Activated CD8-positive, alpha-beta T cell treated with anti-CD3 and anti-CD28 coated beads, Interleukin-2, amount 10 ng/mL, durations not matched to agents 7 days and 5 days (primary cell): ENCODE measurements at regions not wholly inside any gene's neighbourhood (a gene's known extent, or its start where the extent isn't known, plus 50 kb on each side); places are given as distances from the start of the nearest gene placed in this dataset.

Experiments
- ATAC-seq: fragments of 150-1000 bp; cut with Tn5 transposase; one replicate; pipeline ENCODE4 v1.10.0; 2021; ENCODE audit warnings: moderate library complexity
- CTCF ChIA-PET: fragments of 350-600 bp; sonication (Branson Sonifier 250); formaldehyde crosslinking; loops from one replicate; lab custom pipeline; 2021; ENCODE audit warnings: antibody characterized with exemption; lab: Charles Lee
- POLR2A ChIA-PET: fragments of 350-600 bp; sonication (Branson Sonifier 250); formaldehyde crosslinking; loops from one replicate; lab custom pipeline; 2021; ENCODE audit warnings: antibody characterized with exemption; lab: Charles Lee
- DNase-seq: peaks from one replicate; pipeline ENCODE4 v3.0.0-alpha.2; 2020
- H3K27ac Mint-ChIP-seq: one replicate; pipeline ENCODE4 v1.8.0; 2021; ENCODE audit warnings: mild to moderate bottlenecking, mixed read lengths
- H3K27me3 Mint-ChIP-seq: one replicate; pipeline ENCODE4 v1.8.0; 2021; ENCODE audit warnings: low read depth, mixed read lengths
- H3K36me3 Mint-ChIP-seq: one replicate; pipeline ENCODE4 v1.8.0; 2021; ENCODE audit warnings: low read depth, mixed read lengths
- H3K4me1 Mint-ChIP-seq: one replicate; pipeline ENCODE4 v1.8.0; 2021; ENCODE audit warnings: low read depth, mixed read lengths
- H3K4me3 Mint-ChIP-seq: one replicate; pipeline ENCODE4 v1.8.0; 2021; ENCODE audit warnings: mild to moderate bottlenecking, mixed read lengths
- H3K9me3 Mint-ChIP-seq: one replicate; pipeline ENCODE4 v1.8.0; 2022; ENCODE audit warnings: mixed read lengths; ENCODE audit not compliant: insufficient read depth

DNA sequence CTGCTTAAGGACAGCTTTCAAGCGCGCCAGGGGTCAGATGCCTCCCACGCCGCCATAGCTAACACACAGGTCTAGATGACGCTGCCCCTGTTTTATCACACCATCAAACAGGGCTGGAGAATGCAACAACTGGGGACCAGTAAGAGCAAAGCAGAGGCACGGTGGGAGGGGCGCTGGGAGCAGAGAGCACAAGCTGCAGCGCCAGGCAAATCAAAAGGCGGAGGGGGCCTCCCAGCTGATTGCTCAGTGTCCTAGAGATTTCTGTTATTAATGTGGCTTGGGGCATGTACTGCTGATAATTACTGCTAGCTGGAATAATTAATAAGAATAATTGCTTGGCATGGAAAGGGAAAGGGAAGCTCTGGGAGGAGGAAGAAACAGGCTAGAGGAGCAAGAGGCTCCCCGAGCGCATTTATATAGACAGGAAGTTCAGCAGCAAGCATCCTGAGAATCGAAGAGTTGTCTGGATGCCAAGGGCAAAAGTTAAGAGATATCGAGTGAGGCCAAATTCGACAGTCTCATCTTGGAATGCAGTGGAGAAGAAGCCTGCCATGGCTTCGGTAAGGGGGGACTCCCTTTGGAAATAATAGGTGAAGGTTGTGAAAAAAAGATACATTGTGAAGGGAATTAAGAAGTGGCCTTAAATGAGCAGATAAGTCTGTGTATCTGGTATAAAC, 104.5 kb upstream of the ZNF521 start:
- Mint-ChIP-seq H3K27me3 (no peaks in the 10 kb centered on the region), H3K4me1 (no peaks in the 10 kb centered on the region), H3K36me3 (no peaks in the 10 kb centered on the region), H3K4me3 (no peak overlapping the region), H3K27ac (no peak overlapping the region), H3K9me3 (no peaks in the 10 kb centered on the region)
- no peak for DNase-seq
- no peak for ATAC-seq
- CTCF ChIA-PET: no interaction called here
- POLR2A ChIA-PET: no interaction called here

DNA sequence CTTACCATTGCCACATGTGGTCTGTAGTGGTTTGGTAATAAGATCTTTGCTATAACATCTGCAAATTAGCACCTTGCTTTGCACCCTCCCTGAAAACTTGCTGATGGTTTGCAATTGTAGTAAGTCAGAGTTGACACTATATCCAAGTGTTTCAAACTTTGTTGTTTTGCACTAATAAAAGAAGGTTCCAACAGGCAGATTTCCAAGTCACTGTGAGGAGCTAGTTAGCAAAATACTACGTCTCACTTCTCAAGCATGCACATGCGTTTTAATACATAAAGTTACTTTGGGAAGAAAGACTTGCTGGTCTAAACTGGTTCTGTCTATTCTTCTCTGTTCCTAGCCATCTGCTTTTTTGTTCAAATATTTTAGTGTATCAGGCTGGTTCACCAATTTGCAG, 103.7 kb upstream of the ZNF521 start:
- CTCF ChIA-PET: no interaction called here

GRCh38 chr18:25455159-25455558, 103.2 kb upstream of the ZNF521 start:
- H3K9me3 Mint-ChIP-seq: no peaks in the 10 kb centered on the region
- no peaks in the 10 kb centered on the region for H3K27me3 Mint-ChIP-seq
- DNase-seq (no peak), ATAC-seq (no peak)
- no peaks in the 10 kb centered on the region for H3K4me1 Mint-ChIP-seq
- CTCF ChIA-PET: no interaction called here
- no peaks in the 10 kb centered on the region for H3K36me3 Mint-ChIP-seq
- H3K4me3 Mint-ChIP-seq: no peak overlapping the region
- POLR2A ChIA-PET: no interaction called here
- H3K27ac Mint-ChIP-seq: no peak overlapping the region

More for the DNA sequence above, 103.7 kb upstream of the ZNF521 start:
- no peak overlapping the region for H3K27ac Mint-ChIP-seq
- H3K4me1 Mint-ChIP-seq: no peaks in the 10 kb centered on the region
- H3K4me3 Mint-ChIP-seq: no peak overlapping the region
- POLR2A ChIA-PET: no interaction called here
- no peaks in the 10 kb centered on the region for H3K9me3 Mint-ChIP-seq
- ATAC-seq: no peak
- H3K27me3 Mint-ChIP-seq: no peaks in the 10 kb centered on the region
- DNase-seq: no peak
- H3K36me3 Mint-ChIP-seq: no peaks in the 10 kb centered on the region

DNA sequence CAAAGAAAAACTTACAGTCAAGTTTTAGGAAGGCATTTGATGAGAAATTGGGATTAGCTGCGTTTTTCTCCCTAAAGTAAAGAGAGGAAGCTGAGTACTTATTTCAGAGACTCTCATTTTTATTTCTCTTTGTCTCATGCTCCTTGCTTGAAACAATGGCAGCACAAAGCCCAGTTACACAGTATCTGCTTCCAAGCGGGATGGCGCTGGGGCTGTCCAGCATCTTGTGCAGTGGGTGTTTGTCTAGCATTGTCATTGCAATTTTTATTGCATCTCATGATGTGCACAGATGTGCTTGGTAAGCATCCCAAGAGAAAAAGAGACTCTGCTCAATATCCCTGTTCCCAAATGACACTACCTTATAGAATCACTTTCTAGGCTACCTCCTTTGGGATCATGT, 102.8 kb upstream of the ZNF521 start:
- no peak overlapping the region for H3K27ac Mint-ChIP-seq
- POLR2A ChIA-PET: no interaction called here
- no peak overlapping the region for H3K4me3 Mint-ChIP-seq
- H3K9me3 Mint-ChIP-seq: no peaks in the 10 kb centered on the region
- H3K4me1 Mint-ChIP-seq: no peaks in the 10 kb centered on the region
- ATAC-seq (no peak), DNase-seq (no peak)
- H3K27me3 Mint-ChIP-seq: no peaks in the 10 kb centered on the region
- no peaks in the 10 kb centered on the region for H3K36me3 Mint-ChIP-seq
- CTCF ChIA-PET: no interaction called here

- POLR2A ChIA-PET: no interaction called here
- Mint-ChIP-seq H3K27ac (no peak overlapping the region), H3K4me3 (no peak overlapping the region), H3K4me1 (no peaks in the 10 kb centered on the region), H3K27me3 (no peaks in the 10 kb centered on the region), H3K36me3 (no peaks in the 10 kb centered on the region), H3K9me3 (no peaks in the 10 kb centered on the region)
- no peak for ATAC-seq
- DNase-seq: no peak
- CTCF ChIA-PET: no interaction called here
Measured at GRCh38 chr18:25454270-25454659, 102.3 kb upstream of the ZNF521 start.

DNA sequence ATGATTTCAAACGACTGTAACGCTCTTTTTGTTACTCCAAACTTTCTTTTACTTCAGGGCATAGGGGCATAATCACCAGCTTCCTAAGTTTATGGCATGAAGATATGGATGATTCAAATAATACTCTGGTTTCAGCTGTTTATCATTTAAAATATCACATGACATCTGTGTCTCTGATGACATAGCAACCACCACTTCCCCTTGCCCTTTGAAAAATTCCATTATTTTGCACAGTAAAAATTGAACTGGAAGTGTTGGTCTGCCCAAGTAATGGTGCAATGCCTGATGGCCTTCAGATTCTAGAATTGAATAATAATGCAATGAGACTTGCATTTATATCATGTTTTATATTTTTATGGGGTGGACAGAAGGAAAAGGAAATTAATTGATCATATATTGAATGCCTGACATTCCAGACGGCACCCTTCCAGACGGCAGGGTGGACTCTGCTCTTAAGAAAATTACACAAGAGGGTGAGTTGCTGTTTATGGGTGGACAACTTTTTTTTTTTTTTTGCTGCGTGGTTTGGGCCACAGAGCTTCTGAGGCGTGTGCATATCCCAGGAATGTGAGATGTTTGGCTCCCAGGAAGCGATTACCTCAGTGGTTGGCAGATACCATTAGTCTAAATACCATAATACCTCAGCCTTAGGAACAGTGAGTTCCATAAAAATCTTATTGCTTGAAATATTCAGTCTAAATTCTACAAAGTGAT, 101.7 kb upstream of the ZNF521 start:
- Mint-ChIP-seq H3K9me3 (no peaks in the 10 kb centered on the region), H3K4me1 (no peaks in the 10 kb centered on the region), H3K27ac (no peak overlapping the region), H3K27me3 (no peaks in the 10 kb centered on the region), H3K4me3 (no peak overlapping the region), H3K36me3 (no peaks in the 10 kb centered on the region)
- POLR2A ChIA-PET: no interaction called here
- CTCF ChIA-PET: no interaction called here
- ATAC-seq (no peak), DNase-seq (no peak)

GRCh38 chr18:25451077-25451658, 99.2 kb upstream of the ZNF521 start:
- Mint-ChIP-seq H3K36me3 (no peaks in the 10 kb centered on the region), H3K27ac (no peak overlapping the region), H3K4me1 (no peaks in the 10 kb centered on the region), H3K27me3 (no peaks in the 10 kb centered on the region), H3K9me3 (no peaks in the 10 kb centered on the region), H3K4me3 (no peak overlapping the region)
- ChIA-PET CTCF (no interaction called here), POLR2A (no interaction called here)
- ATAC-seq (no peak), DNase-seq (no peak)

GRCh38 chr18:25449046-25449445, 97.1 kb upstream of the ZNF521 start:
- POLR2A ChIA-PET: no interaction called here
- no peaks in the 10 kb centered on the region for H3K27me3 Mint-ChIP-seq
- ATAC-seq: no peak
- no peak overlapping the region for H3K4me3 Mint-ChIP-seq
- no peak for DNase-seq
- no peaks in the 10 kb centered on the region for H3K4me1 Mint-ChIP-seq
- CTCF ChIA-PET: no interaction called here
- no peak overlapping the region for H3K27ac Mint-ChIP-seq
- H3K36me3 Mint-ChIP-seq: no peaks in the 10 kb centered on the region
- H3K9me3 Mint-ChIP-seq: no peaks in the 10 kb centered on the region

GRCh38 chr18:25446972-25447371, 95.0 kb upstream of the ZNF521 start:
- no peaks in the 10 kb centered on the region for H3K27me3 Mint-ChIP-seq
- ChIA-PET CTCF (no interaction called here), POLR2A (no interaction called here)
- ATAC-seq: no peak
- H3K27ac Mint-ChIP-seq: no peak overlapping the region
- H3K9me3 Mint-ChIP-seq: no peaks in the 10 kb centered on the region
- H3K4me3 Mint-ChIP-seq: no peak overlapping the region
- no peaks in the 10 kb centered on the region for H3K36me3 Mint-ChIP-seq
- no peak for DNase-seq
- H3K4me1 Mint-ChIP-seq: no peaks in the 10 kb centered on the region

DNA sequence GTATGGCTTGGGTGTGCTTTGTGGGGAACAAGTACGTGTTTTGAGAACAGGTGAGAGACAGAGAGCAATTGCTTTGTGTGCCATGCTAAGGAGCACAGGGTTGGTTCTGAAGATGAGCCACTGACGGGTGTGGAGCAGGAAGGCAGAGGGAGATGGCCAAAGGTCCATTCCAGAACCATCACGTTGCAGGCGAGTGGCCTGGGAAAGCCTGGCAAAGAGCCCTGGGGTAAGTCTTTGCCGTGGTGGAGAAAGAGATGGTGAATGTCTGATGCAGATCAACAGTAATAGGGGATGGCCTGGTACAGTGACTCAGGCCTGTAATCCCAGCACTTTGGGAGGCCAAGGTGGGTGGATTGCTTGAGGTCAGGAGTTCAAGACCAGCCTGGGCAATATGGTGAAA, 93.5 kb upstream of the ZNF521 start:
- H3K27me3 Mint-ChIP-seq: no peaks in the 10 kb centered on the region
- ChIA-PET CTCF (no interaction called here), POLR2A (no interaction called here)
- no peak overlapping the region for H3K27ac Mint-ChIP-seq
- DNase-seq: no peak
- H3K36me3 Mint-ChIP-seq: no peaks in the 10 kb centered on the region
- no peaks in the 10 kb centered on the region for H3K4me1 Mint-ChIP-seq
- no peak overlapping the region for H3K4me3 Mint-ChIP-seq
- no peaks in the 10 kb centered on the region for H3K9me3 Mint-ChIP-seq
- no peak for ATAC-seq

DNA sequence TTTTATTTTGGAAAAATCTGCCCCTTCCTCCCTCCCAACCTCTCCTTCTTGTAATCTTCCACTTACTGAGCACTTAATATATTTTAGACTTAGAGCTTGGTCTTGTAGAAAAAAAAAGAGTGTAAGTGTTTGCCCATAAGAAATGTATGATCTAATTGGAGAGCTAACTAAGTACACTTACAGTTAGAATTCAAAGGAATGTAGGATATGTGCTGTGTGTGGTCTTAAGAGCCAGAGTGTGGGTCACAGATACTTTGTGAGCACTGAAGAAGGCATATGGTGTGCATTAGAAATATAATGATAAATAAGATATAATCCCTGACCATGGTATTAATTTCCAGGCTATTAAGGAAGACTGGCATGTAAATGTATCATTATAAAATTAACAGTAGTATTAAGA, 91.8 kb upstream of the ZNF521 start:
- Mint-ChIP-seq H3K27ac (no peak overlapping the region), H3K9me3 (no peaks in the 10 kb centered on the region), H3K36me3 (no peaks in the 10 kb centered on the region), H3K4me1 (no peaks in the 10 kb centered on the region), H3K4me3 (no peak overlapping the region), H3K27me3 (no peaks in the 10 kb centered on the region)
- ChIA-PET CTCF (no interaction called here), POLR2A (no interaction called here)
- DNase-seq: no peak
- no peak for ATAC-seq

- Mint-ChIP-seq H3K27me3 (no peaks in the 10 kb centered on the region), H3K36me3 (no peaks in the 10 kb centered on the region), H3K4me3 (no peak overlapping the region), H3K27ac (no peak overlapping the region), H3K9me3 (no peaks in the 10 kb centered on the region), H3K4me1 (no peaks in the 10 kb centered on the region)
- DNase-seq: no peak
- POLR2A ChIA-PET: no interaction called here
- CTCF ChIA-PET: no interaction called here
- ATAC-seq: no peak
Measured at GRCh38 chr18:25435149-25435782, 83.3 kb upstream of the ZNF521 start.
